SK-N-SH treated with all-trans-retinoic acid at 6 μM for 48 hours (cell line): ENCODE measurements at regions not wholly inside any gene's neighbourhood (a gene's known extent, or its start where the extent isn't known, plus 50 kb on each side); places are given as distances from the start of the nearest gene placed in this dataset.

Experiments
- ARNTL ChIP-seq: fragments of 450-650 bp; formaldehyde crosslinking; IDR thresholded peaks from 2 replicates; pipeline ENCODE4 v1.5.0; 2020; ENCODE audit warnings: low read depth, mild to moderate bottlenecking, moderate library complexity, borderline replicate concordance
- BACH2 ChIP-seq: fragments of 250-450 bp; sonication (Bioruptor Pico); IDR thresholded peaks from 2 replicates; pipeline ENCODE4 v1.9.0; 2021; ENCODE audit warnings: mild to moderate bottlenecking, borderline replicate concordance
- PATZ1 ChIP-seq: fragments of 250-450 bp; sonication (Bioruptor Pico); IDR thresholded peaks from 2 replicates; pipeline ENCODE4 v1.8.0; 2020; ENCODE audit warnings: mild to moderate bottlenecking, moderate library complexity, borderline replicate concordance
- RARB ChIP-seq: fragments of 250-450 bp; sonication (Bioruptor Pico); IDR thresholded peaks from 2 replicates; pipeline ENCODE4 v1.8.0; 2021; ENCODE audit warnings: mild to moderate bottlenecking, moderate library complexity
- ZFP3 ChIP-seq: fragments of 250-450 bp; sonication (Bioruptor Pico); IDR thresholded peaks from 2 replicates; pipeline ENCODE4 v1.5.0; 2020; ENCODE audit warnings: mild to moderate bottlenecking, moderate library complexity
- ZFP30 ChIP-seq: fragments of 450-650 bp; formaldehyde crosslinking; IDR thresholded peaks from 2 replicates; pipeline ENCODE4 v1.5.0; 2022; ENCODE audit warnings: mild to moderate bottlenecking, moderate library complexity
- TF ChIP-seq, protein P1 (sequence below): fragments of 250-450 bp; sonication (Bioruptor Pico); IDR thresholded peaks from 2 replicates; pipeline ENCODE4 v1.5.1; 2021; ENCODE audit warnings: mild to moderate bottlenecking, moderate library complexity

DNA sequence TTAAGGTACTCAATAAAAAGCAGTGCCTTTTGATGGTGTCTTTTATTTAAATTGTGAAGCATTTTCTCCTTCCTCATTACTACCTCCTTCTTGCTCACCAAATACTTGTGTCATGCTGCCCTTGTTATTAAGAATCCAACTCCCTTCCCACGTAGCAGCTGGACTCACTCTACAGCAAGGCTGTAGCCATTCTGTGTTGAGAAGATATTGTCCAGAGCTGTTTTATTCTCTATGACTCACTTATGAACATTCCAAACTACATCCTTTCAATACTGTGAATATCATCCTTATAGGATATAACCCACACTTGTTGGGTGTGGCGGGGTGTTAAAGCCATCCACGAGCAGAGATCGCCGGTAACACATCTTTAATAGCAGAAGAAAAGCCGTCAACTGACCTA, 1671.5 kb upstream of the SLC10A2 start:
- TF ChIP-seq PATZ1 (CRISPR knock-in tag) (no peak), ZFP30 (CRISPR knock-in tag) (no peak), ZFP3 (CRISPR knock-in tag) (no peak), ARNTL (CRISPR knock-in tag) (no peak), BACH2 (CRISPR knock-in tag) (no peak), RARB (CRISPR knock-in tag) (no peak)
- TF ChIP-seq, protein P1, sequence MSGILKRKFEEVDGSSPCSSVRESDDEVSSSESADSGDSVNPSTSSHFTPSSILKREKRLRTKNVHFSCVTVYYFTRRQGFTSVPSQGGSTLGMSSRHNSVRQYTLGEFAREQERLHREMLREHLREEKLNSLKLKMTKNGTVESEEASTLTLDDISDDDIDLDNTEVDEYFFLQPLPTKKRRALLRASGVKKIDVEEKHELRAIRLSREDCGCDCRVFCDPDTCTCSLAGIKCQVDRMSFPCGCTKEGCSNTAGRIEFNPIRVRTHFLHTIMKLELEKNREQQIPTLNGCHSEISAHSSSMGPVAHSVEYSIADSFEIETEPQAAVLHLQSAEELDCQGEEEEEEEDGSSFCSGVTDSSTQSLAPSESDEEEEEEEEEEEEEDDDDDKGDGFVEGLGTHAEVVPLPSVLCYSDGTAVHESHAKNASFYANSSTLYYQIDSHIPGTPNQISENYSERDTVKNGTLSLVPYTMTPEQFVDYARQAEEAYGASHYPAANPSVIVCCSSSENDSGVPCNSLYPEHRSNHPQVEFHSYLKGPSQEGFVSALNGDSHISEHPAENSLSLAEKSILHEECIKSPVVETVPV (CRISPR knock-in tag) = no peak
